KMS-11 (cell line): ENCODE measurements at regions not wholly inside any gene's neighbourhood (a gene's known extent, or its start where the extent isn't known, plus 50 kb on each side); places are given as distances from the start of the nearest gene placed in this dataset.

Source experiments
- H2AFZ ChIP-seq: fragments of 200-600 bp; sonication (generic); 2 replicates; pipeline ENCODE4 v1.6.1; 2016; ENCODE audit warnings: antibody characterized with exemption, mixed run types, low read depth
- H3K27ac ChIP-seq: fragments of 200-600 bp; sonication (generic); 2 replicates; pipeline ENCODE4 v1.6.1; 2016; ENCODE audit warnings: mild to moderate bottlenecking, mixed run types
- H3K27me3 ChIP-seq: fragments of 200-600 bp; sonication (generic); 2 replicates; pipeline ENCODE4 v1.6.1; 2017; ENCODE audit warnings: mild to moderate bottlenecking, low read depth, mixed run types, moderate library complexity; ENCODE audit not compliant: insufficient read depth
- H3K36me3 ChIP-seq: fragments of 200-600 bp; sonication (generic); 2 replicates; pipeline ENCODE4 v1.6.1; 2017; ENCODE audit warnings: mild to moderate bottlenecking, mixed run types; ENCODE audit not compliant: insufficient read depth
- H3K4me1 ChIP-seq: fragments of 200-600 bp; sonication (generic); 2 replicates; pipeline ENCODE4 v1.6.1; 2016; ENCODE audit warnings: mild to moderate bottlenecking, low read depth, mixed run types; ENCODE audit not compliant: poor library complexity, severe bottlenecking
- H3K4me2 ChIP-seq: fragments of 200-600 bp; sonication (generic); 2 replicates; pipeline ENCODE4 v1.7.0; 2016; ENCODE audit warnings: mild to moderate bottlenecking, mixed run types
- H3K4me3 ChIP-seq: fragments of 200-600 bp; sonication (generic); IDR thresholded peaks from 2 replicates; pipeline ENCODE4 v1.6.1; 2017; ENCODE audit warnings: low read depth, low read length, mixed read lengths; ENCODE audit not compliant: insufficient read depth
- H3K79me2 ChIP-seq: fragments of 200-600 bp; sonication (generic); 2 replicates; pipeline ENCODE4 v1.6.1; 2016; ENCODE audit warnings: low read depth, mixed run types; ENCODE audit not compliant: insufficient read depth
- H3K9ac ChIP-seq: fragments of 200-600 bp; sonication (generic); 2 replicates; pipeline ENCODE4 v1.6.1; 2016; ENCODE audit warnings: mild to moderate bottlenecking, mixed run types
- H4K20me1 ChIP-seq: fragments of 200-600 bp; sonication (generic); 2 replicates; pipeline ENCODE4 v1.6.1; 2016; ENCODE audit warnings: mild to moderate bottlenecking, mixed run types; ENCODE audit not compliant: insufficient read depth
- CTCF ChIP-seq: fragments of 200-600 bp; sonication (generic); conservative IDR thresholded peaks from 2 replicates; pipeline ENCODE4 v1.6.1; 2017; ENCODE audit warnings: low read depth, mild to moderate bottlenecking, antibody characterized with exemption, low read length, moderate library complexity, mixed read lengths

GRCh38 chr4:164514765-164515164, 239.2 kb upstream of the SMIM31 start:
- Histone ChIP-seq H4K20me1 (no peaks in the 10 kb centered on the region), H3K4me1 (no peaks in the 10 kb centered on the region), H3K27me3 (no peaks in the 10 kb centered on the region), H3K9ac (no peak overlapping the region), H3K27ac (no peak overlapping the region), H3K4me3 (no peak overlapping the region), H3K79me2 (no peaks in the 10 kb centered on the region), H3K36me3 (no peaks in the 10 kb centered on the region), H3K4me2 (no peak overlapping the region), H2AFZ (no peak overlapping the region)
- TF ChIP-seq CTCF, result no peak

- no peaks in the 10 kb centered on the region for H3K4me1 ChIP-seq
- no peaks in the 10 kb centered on the region for H3K79me2 ChIP-seq
- H3K4me3 ChIP-seq, result no peak overlapping the region
- H4K20me1 ChIP-seq, result no peaks in the 10 kb centered on the region
- H3K27me3 ChIP-seq, result no peaks in the 10 kb centered on the region
- H3K36me3 ChIP-seq, result no peaks in the 10 kb centered on the region
- TF ChIP-seq CTCF, result no peak
- no peak overlapping the region for H2AFZ ChIP-seq
- no peak overlapping the region for H3K27ac ChIP-seq
- no peak overlapping the region for H3K9ac ChIP-seq
- no peak overlapping the region for H3K4me2 ChIP-seq
Measured at GRCh38 chr4:164524789-164525188, 229.1 kb upstream of the SMIM31 start.

GRCh38 chr4:164526933-164527583, 226.9 kb upstream of the SMIM31 start:
- H2AFZ ChIP-seq, result no peak overlapping the region
- no peak overlapping the region for H3K4me3 ChIP-seq
- no peak for TF ChIP-seq CTCF

GRCh38 chr4:164529058-164529457, 224.9 kb upstream of the SMIM31 start:
- no peak overlapping the region for H3K9ac ChIP-seq
- no peak overlapping the region for H2AFZ ChIP-seq
- H3K27me3 ChIP-seq, result no peaks in the 10 kb centered on the region
- H3K4me1 ChIP-seq, result no peaks in the 10 kb centered on the region
- no peaks in the 10 kb centered on the region for H3K36me3 ChIP-seq
- H3K79me2 ChIP-seq, result no peaks in the 10 kb centered on the region
- no peaks in the 10 kb centered on the region for H4K20me1 ChIP-seq
- H3K4me2 ChIP-seq, result no peak overlapping the region
- no peak for TF ChIP-seq CTCF
- no peak overlapping the region for H3K27ac ChIP-seq
- H3K4me3 ChIP-seq, result no peak overlapping the region

More at GRCh38 chr4:164526933-164527583, 226.9 kb upstream of the SMIM31 start:
- Histone ChIP-seq H3K4me1 (no peaks in the 10 kb centered on the region), H3K79me2 (no peaks in the 10 kb centered on the region), H4K20me1 (no peaks in the 10 kb centered on the region), H3K27me3 (no peaks in the 10 kb centered on the region), H3K4me2 (no peak overlapping the region), H3K36me3 (no peaks in the 10 kb centered on the region), H3K27ac (no peak overlapping the region), H3K9ac (no peak overlapping the region)
